ENCODE measurements at regions not wholly inside any gene's neighbourhood (a gene's known extent, or its start where the extent isn't known, plus 50 kb on each side); places are given as distances from the start of the nearest gene placed in this dataset.

- TF ChIP-seq CTCF (IDR thresholded peaks at IDR 0.05) (no peak), POLR2A (IDR thresholded peaks at IDR 0.05) (no peak)
These were observed 73.0 kb upstream of the CABCOCO1 start for GRCh38 chr10:61589547-61590243.

Measured in Peyer's patch (tissue), 4 donors.